ENCODE measurements at regions not wholly inside any gene's neighbourhood (a gene's known extent, or its start where the extent isn't known, plus 50 kb on each side); places are given as distances from the start of the nearest gene placed in this dataset.

DNA sequence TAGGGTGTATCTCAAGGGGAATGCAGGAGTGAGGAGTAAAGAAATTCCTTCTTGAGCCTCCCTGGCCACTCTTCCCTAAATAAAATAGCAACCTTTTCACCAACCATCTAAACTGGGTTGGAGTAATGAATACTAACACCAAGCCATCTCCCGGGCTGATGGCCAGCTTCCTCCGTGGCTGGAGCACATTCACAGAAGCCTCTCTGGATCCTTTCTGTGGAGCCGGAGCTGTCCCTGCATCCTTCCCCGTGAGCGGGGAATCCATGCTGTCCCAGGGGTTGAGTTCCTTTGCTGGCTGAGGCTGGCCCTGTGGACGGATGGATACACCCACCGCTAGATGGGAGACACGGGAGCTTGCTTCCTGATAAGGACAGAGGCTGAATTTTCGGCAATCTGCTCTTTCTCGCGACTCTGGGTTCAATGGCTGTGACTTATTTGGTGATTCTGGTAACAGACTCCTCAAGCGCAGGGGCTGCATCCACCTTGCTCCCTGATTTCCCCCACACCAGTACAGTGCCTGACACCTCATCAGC, 370.3 kb downstream of the ZNF536 start:
- no peaks in the 10 kb centered on the region; a peak in 1 of 7 replicates for H3K36me3 Mint-ChIP-seq (ENCODE audit: insufficient read depth in 1 of 3, low read depth in 3 of 3)
- H3K4ac ChIP-seq (ENCODE audit: low read depth, low read length) = no peak overlapping the region
- WGBS (ENCODE audit: extremely low coverage, insufficient read length, low lambda C conversion rate) = no CpG with 5 or more reads among the region's 12 CpGs
- no peaks in the 10 kb centered on the region for H3K79me1 ChIP-seq (ENCODE audit: insufficient read depth, low read depth, low read length, poor library complexity, severe bottlenecking)
- no peak overlapping the region for H2BK120ac ChIP-seq (ENCODE audit: low read depth, low read length, poor library complexity, severe bottlenecking)
- H3K4me2 ChIP-seq (ENCODE audit: insufficient read depth, insufficient read length, low read length) = no peak overlapping the region
- H3K9me3 ChIP-seq (ENCODE audit: control insufficient read depth, low read depth, low read length) = no peaks in the 10 kb centered on the region
- H4K5ac ChIP-seq (ENCODE audit: insufficient read length, low read depth, low read length) = no peak overlapping the region
- no peak overlapping the region for H3K23ac ChIP-seq (ENCODE audit: insufficient read length, low read depth, low read length)
- H2BK15ac ChIP-seq (ENCODE audit: low read depth, low read length) = no peak overlapping the region
- TF ChIP-seq, protein P1, sequence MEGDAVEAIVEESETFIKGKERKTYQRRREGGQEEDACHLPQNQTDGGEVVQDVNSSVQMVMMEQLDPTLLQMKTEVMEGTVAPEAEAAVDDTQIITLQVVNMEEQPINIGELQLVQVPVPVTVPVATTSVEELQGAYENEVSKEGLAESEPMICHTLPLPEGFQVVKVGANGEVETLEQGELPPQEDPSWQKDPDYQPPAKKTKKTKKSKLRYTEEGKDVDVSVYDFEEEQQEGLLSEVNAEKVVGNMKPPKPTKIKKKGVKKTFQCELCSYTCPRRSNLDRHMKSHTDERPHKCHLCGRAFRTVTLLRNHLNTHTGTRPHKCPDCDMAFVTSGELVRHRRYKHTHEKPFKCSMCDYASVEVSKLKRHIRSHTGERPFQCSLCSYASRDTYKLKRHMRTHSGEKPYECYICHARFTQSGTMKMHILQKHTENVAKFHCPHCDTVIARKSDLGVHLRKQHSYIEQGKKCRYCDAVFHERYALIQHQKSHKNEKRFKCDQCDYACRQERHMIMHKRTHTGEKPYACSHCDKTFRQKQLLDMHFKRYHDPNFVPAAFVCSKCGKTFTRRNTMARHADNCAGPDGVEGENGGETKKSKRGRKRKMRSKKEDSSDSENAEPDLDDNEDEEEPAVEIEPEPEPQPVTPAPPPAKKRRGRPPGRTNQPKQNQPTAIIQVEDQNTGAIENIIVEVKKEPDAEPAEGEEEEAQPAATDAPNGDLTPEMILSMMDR (conservative IDR thresholded peaks at IDR 0.05) = no peak
- no peaks in the 10 kb centered on the region; a peak in 2 of 5 replicates for H3K9me3 Mint-ChIP-seq
- no peaks in the 10 kb centered on the region for H4K20me1 ChIP-seq (ENCODE audit: control insufficient read depth, insufficient read depth, insufficient read length)
- no peaks in the 10 kb centered on the region; the same call in none of the 2 replicates for H3K27me3 Mint-ChIP-seq (ENCODE audit: low read depth)
- no peak overlapping the region for H3K18ac ChIP-seq (ENCODE audit: insufficient read length, low read depth, low read length)
- H2AK5ac ChIP-seq (ENCODE audit: insufficient read length, low read length) = no peak overlapping the region
- H3K4me1 Mint-ChIP-seq = no peaks in the 10 kb centered on the region
- H2BK20ac ChIP-seq (ENCODE audit: low read depth, low read length, poor library complexity, severe bottlenecking) = no peak overlapping the region
- H3K14ac ChIP-seq (ENCODE audit: insufficient read depth, low read length) = no peak overlapping the region
- H3T11ph ChIP-seq (ENCODE audit: low read length) = no peak overlapping the region
- H3K27ac ChIP-seq (ENCODE audit: insufficient read length, low read depth, low read length) = no peak overlapping the region
- H3K79me2 ChIP-seq (ENCODE audit: insufficient read depth, low read length) = no peaks in the 10 kb centered on the region
- no peak overlapping the region for H2BK5ac ChIP-seq (ENCODE audit: insufficient read length, low read length)
- no peak overlapping the region for H4K91ac ChIP-seq (ENCODE audit: insufficient read length, low read depth, low read length)
- H3K4me1 ChIP-seq (ENCODE audit: insufficient read depth, low read length) = no peaks in the 10 kb centered on the region
- H3K27ac Mint-ChIP-seq = no peak overlapping the region; a peak in 2 of 7 replicates
- no peaks in the 10 kb centered on the region for H3K23me2 ChIP-seq (ENCODE audit: insufficient read length, low read depth, low read length, poor library complexity, severe bottlenecking)
- no peaks in the 10 kb centered on the region for H3K27me3 ChIP-seq (ENCODE audit: insufficient read depth, low read length)
- no peak overlapping the region for H4K8ac ChIP-seq (replicated peaks; ENCODE audit: insufficient read length, low read depth, low read length)
- no peak for DNase-seq
- no peak overlapping the region for H3K4me3 Mint-ChIP-seq
- no peak overlapping the region for H3K56ac ChIP-seq (ENCODE audit: insufficient read length, low read depth, low read length)
- no peak overlapping the region for H3K9ac ChIP-seq (ENCODE audit: extremely low read depth, insufficient read length, low read length)
- H2AFZ ChIP-seq (ENCODE audit: low read length) = no peak overlapping the region
- H2BK12ac ChIP-seq (ENCODE audit: insufficient read length, low read depth, low read length) = no peak overlapping the region

Measured in H9 (cell line).